ENCODE measurements at regions not wholly inside any gene's neighbourhood (a gene's known extent, or its start where the extent isn't known, plus 50 kb on each side); places are given as distances from the start of the nearest gene placed in this dataset.
"Not testable (repeated sequence)": the region's sequence is repeated elsewhere in the genome, so short reads cannot be mapped to it uniquely, and the experiment has no call there.

DNA sequence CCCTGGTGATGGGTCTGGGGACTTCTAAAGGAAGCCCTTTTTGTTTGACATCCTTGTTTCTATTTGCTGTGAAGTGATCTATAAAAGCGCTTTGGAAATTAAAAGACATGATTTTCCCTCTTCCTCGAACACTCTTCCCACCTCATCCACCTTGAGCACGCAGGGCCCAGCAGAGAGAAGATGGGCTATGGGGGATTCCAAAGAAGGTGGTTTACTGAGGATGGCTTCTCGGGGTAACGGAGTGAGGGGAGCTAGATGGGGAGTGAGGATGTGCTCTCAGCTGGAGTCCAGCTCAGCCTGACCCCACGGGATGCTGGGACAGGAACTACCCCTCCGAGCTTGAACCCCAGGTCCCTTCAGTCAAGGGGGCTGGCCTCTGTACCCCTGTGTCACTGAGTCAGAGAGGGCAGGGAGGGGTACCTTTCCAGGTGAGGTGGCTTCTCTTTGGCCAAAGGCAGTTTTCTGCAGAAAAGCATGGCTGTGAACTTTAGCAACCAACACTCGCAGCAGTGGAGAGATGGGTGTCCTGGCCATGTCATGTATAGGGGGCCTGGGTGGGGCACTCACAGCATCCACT lies 180.7 kb upstream of the SMAD3 start:
- DNase-seq, result no peak

DNA sequence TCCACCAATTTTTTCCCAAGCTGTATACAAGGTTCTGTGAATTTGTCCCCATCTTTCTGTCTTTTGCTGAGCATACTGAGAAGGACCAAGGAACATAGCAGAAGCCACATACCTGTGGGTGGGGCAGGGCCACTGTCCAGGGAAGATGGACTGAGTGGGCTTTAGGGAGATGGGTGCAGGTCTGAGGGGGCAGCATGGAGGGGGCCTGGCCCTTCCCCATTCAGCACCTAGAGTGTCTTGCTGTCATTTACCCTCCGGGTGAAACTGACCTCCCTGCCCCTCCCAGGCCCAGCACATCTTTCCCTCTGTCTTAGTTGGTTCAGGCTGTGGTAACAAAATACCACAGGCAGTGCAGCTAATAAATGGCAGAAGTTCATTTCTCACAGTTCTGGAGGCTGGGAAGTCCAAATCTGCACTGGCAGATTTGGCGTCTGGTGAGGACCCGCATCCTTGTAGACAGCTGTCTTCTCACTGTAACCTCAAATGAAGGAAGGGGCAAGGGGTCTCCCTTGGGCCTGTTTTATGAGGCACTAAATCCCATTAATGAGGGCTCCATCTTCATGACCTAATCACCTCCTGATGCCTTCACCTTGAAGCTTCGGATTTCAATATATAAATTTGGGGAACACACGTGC lies 180.0 kb upstream of the SMAD3 start:
- DNase-seq, result no peak

DNA sequence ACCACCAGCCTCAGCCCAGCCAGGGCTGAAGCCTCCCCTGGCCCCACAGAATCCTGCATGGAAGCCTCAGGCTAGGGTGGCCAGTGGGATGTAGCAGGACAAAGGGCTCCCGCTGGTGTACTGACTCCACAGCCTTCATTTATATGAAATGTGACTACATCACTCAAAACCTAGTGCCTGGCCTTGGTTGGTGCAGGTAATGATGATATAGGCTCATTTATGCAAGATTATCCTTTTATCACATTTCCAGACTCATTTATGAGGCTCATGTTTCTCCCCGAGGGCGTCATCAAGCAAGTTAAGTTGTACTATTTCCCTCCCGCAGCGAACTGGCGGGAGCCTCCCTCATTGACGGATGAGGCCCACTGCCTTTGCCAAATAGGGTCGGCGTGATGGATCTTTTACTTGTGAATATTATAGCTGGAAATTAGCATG lies 179.1 kb upstream of the SMAD3 start:
- peak; percentile 67 for DNase-seq

DNA sequence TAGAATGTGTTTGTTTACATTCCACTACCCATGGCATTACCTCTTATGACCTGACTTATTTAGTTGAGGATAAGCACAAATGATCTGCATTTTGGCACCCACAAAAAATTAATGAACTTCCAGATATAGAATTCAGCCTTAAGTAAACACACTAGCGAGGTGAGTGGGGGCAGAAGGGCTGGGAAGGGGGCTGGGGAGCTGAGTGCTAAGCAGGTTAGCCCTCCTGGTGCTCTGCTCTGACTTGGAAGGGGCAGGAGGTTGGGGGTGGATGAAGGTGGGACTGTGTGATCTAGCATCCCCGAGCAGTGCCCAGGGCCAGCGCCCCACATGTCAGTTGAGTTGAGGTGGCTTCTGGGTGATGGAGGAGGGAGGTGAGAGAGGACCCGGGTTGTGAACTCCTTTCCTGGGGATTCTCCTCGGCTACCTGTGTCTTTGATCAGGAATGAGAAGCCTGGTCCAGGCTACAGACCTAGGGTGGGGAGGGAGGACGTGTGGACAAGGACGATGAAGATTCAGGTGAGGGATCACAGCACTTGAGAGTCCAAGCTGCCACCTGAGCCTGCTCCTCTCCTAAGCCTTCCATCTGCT lies 178.6 kb upstream of the SMAD3 start:
- no peak for DNase-seq

GRCh38 chr15:66889298-66889697 lies 176.1 kb upstream of the SMAD3 start:
- not testable (repeated sequence) for DNase-seq

DNA sequence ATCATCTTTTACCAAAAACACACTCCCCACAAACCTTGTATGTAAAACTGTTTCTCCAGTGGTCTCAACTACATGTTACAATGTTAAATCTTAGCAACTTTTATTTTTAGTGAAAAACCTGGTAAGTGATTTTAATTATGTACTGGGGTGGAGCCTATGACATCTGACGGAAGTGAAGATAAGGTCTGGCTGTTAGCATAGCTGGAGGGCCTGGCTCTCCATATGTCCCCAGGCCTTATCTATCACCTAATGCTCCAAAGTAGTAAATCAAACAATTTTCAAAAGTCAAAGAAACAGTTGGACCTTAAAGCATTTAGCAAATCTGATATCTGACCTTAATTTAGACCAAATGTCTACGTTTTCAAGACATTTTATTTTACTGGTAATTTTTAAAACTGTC lies 173.6 kb upstream of the SMAD3 start:
- no peak for DNase-seq

DNA sequence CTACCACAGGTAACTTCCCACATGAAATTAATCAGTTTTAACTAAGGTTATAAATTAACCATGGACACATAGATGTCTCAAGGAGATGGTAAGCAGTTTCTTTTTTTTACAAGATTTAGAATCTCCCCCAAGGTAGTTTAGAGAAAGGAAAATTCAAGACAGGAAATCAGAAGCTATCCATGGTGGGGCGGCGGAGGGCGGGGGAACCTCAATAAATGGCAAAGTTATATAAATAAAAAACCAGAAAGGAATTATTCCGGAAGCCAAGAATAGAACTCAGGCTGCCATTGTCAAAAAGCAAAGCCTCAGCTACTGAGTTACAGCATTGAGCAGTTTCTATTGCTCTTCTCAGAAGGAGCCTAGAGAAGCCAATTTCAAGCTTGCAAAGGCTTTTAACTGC lies 172.1 kb upstream of the SMAD3 start:
- DNase-seq, result no peak

- no peak for DNase-seq
Measured at GRCh38 chr15:66894363-66894762, 171.0 kb upstream of the SMAD3 start.

- no peak for DNase-seq
Measured at GRCh38 chr15:66894986-66895780, 170.2 kb upstream of the SMAD3 start.

GRCh38 chr15:66895794-66896453 lies 169.5 kb upstream of the SMAD3 start:
- no peak for DNase-seq

DNA sequence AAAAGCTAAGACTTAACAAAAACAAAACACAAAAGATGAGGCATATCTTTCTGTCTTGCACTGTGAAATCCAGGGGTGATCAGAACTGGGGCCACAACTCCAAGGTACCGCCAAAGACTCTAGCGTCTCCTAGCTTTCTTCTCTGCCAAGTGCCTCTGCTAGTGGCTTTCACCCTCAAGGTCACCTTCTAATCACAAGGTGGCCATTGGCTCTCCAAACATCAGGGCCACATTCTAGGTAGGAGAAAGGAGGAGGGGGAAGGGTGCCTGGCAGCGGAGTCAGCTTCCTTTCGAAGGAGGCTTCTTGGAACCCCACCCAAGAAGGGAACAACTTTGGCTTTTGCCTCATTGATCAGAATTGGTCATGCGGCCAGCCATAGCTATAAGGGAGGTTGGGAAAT lies 168.8 kb upstream of the SMAD3 start:
- no peak for DNase-seq

GRCh38 chr15:66897416-66897815 lies 168.0 kb upstream of the SMAD3 start:
- DNase-seq, result no peak

- no peak for DNase-seq
Measured at GRCh38 chr15:66897971-66898370, 167.4 kb upstream of the SMAD3 start.

GRCh38 chr15:66898656-66899386 lies 166.6 kb upstream of the SMAD3 start:
- DNase-seq, result no peak

DNA sequence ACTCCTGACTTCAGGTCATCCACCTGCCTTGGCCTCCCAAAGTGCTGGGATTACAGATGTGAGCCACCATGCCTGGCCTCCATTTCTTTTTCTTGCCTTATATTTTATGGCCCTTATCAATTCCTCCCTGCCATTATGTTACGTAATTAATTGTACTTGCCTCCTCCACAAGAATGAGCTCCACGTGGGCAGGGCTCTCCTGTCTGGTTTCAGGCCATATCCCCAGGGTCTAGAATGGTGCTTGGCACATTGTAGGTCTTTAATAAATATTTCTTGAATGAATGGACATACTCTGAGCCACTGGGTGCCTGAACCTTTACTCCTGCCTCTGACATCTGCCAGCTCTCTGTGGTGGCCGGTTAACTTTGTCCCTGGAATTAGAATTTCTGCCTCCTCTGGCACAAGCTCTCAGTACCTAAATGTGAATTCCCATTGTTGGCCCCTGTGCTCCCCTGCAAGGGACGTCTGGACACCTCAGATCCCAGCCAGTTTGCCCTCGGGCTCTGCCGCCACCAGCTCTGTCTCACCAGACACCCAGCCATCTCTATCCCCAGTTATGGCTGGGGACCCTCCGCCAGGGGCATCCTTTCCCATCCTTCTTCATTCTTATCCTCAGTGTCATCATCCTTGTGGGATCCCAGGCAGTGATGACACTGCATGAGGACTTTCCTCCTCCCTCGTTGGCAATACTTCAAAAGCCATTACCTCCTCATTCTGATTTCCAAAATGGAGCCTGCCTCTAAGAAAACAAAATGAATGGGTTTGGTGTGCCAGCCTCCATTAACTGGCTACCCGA lies 165.6 kb upstream of the SMAD3 start:
- no peak for DNase-seq

DNA sequence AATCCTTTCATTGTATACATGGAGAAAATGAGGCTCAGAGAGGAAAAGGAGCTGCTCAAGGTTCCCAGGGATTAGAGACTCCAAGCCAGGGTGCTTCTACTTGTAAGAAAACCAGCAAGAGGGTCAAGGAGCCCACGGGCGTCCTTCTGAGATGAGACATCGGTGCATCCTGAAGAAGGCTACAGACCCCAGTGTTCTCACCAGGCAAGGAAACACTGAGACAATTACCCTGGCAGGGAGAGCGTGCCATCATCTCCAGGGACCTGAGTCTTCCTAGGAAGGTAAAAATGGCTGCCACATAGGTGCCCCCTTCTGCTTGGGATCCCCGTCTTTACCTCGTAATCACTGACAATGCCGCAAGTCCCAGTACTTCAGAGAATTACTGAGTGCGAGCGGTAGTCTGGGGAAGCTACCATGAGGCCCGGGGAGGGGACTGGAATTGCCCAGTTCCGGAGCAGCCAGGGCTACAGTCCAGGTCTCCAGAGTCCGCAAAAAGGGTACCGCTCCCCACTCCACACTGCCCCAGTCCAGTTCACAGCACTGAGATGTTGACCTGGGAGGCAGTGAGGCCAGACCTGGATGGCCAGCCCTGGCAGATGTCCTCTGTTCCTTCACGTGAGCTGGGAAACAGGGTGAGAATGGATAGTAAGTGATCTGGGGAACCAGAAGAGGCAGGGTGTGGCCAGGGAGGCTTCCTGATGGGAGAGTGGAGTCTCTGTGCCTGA lies 164.7 kb upstream of the SMAD3 start:
- DNase-seq, result no peak

DNA sequence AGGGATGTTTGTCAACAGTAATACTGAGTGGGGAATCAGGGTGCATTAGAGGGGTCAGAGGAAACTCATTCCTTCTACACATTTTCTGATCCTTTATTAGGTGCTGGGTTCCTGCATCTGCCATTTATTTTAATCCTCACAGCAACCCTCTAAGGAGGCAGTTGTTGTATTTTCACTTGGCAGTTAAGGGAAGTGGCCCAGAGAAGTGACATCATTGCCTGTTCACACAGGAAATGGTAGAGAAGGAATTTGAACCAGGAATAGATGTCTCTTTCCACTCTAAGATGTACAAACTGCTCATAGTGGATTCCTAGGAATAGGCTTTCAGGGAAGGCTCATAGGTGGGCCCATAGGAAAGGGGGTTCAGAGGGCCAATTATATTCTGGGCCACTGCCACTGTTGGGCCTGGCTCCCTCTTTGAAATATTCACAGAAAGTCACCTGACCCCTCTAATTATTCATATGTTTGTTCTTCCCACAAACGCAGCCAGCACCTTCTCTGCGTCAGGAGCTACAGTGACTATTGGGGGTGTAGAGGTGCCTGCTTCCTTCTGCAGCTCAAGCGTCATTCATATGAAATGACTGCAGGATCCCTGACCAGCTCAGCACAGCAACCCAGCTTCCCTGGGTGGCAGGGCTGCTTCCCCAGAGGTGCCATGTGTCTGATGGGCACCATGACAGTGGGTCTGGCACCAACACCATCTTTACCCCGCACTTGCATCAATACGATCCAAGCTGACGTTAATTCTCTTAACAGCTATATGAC lies 163.9 kb upstream of the SMAD3 start:
- no peak for DNase-seq

GRCh38 chr15:66905185-66905584 lies 160.2 kb upstream of the SMAD3 start:
- no peak for DNase-seq

DNA sequence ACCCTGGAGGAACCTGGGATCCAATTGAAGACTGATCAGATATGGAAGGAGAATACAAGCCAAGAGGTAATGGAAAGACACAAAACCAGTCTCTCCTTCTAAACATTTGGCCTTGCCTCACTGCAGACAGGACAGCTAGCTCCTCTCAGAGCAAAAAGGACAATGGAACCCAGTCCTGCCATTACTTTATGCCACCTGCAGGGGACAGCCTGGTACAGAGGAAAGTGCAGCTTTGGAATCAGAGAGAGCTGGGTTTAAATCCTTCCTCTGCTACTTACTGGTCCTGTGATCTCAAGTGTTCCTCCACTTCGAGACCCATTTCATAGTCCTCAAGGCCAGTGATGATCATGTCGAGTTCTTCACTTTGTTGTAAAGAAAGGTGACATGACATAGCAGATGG lies 159.4 kb upstream of the SMAD3 start:
- no peak for DNase-seq
